ENCODE measurements at regions not wholly inside any gene's neighbourhood (a gene's known extent, or its start where the extent isn't known, plus 50 kb on each side); places are given as distances from the start of the nearest gene placed in this dataset.

DNA sequence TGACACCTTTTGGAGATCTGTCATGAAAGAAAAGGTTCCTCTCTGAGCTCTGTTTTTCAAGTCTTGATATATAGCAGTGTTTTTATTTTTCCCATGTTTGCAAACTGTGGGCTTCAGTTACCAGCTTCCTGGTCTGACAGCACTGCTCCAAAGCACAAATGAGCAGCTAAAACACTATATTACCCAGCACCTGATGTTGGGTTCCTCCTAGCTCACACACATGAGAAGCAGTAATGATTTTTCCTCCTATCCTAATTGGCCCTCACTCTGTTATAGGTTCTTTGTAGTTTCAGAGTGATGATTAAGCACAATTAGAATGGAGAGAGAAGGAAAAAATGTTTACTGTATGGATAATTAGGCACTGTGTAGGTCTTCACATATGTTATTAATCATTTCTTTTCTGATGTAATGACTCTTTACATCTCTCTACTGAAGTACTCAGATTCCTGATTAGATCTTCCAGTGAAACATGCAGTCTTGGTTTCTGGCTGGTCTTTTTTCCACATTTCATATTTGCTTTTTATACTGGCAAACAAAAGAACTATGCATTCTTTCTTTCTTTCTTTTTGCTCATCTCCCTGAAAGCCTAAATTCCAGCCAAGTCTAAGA, 939.7 kb downstream of the NSUN3 start:
- no peak overlapping the region for H3K4me3 ChIP-seq
- no peak overlapping the region for H3K27ac ChIP-seq
- no peaks in the 10 kb centered on the region for H3K27me3 ChIP-seq
- no peaks in the 10 kb centered on the region for H3K9me3 ChIP-seq
- TF ChIP-seq CTCF (IDR thresholded peaks at IDR 0.05) (no peak), POLR2A (IDR thresholded peaks at IDR 0.05) (no peak)
- DNase-seq, result no peak
- no peaks in the 10 kb centered on the region for H3K4me1 ChIP-seq
- H3K36me3 ChIP-seq, result no peaks in the 10 kb centered on the region

DNA sequence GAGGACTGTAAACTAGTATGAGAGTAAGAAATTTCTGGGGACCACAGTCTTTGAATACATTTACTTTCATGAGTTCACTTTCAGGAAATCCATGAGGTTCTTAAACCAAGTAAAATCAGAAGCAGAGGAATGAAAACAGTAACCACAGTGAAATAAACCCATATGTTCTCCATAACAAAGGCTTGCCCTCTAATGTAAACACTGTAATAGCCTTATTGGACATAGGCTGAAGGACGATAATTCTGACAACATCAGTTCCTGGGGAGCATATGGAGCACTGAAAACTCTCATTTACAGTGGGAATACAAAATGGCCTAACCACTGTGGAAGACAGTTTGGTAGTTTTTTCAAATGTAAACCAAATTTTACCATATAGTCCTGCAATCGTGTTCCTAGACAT, 965.8 kb downstream of the NSUN3 start:
- no peaks in the 10 kb centered on the region for H3K4me1 ChIP-seq
- DNase-seq, result no peak
- no peaks in the 10 kb centered on the region for H3K36me3 ChIP-seq
- H3K27ac ChIP-seq, result no peak overlapping the region
- TF ChIP-seq CTCF (IDR thresholded peaks at IDR 0.05) (no peak), POLR2A (IDR thresholded peaks at IDR 0.05) (no peak)
- H3K27me3 ChIP-seq, result no peaks in the 10 kb centered on the region
- no peaks in the 10 kb centered on the region for H3K9me3 ChIP-seq
- H3K4me3 ChIP-seq, result no peak overlapping the region

DNA sequence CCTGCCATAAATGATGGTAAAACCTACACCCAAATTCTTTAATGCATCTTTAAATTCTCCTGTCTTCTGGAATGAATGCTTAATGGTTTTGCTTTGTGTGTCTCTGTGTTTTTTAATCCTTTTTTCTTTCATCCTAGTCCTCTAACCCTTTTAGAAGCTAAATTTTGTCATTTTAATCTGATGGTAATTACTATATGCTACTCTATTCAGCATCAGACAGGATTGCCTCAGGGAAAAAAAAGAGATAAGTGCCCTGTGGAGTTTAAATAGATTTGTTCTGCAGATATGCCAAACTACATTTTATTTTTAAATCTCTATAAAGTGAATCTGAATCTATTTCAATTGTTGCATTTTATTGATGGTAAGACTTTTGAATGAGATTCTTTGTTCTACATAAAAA, 966.8 kb downstream of the NSUN3 start:
- Histone ChIP-seq H3K9me3 (no peaks in the 10 kb centered on the region), H3K27ac (no peak overlapping the region), H3K27me3 (no peaks in the 10 kb centered on the region), H3K4me1 (no peaks in the 10 kb centered on the region), H3K36me3 (no peaks in the 10 kb centered on the region), H3K4me3 (no peak overlapping the region)
- DNase-seq, result no peak
- TF ChIP-seq POLR2A (IDR thresholded peaks at IDR 0.05), result no peak
- no peak for TF ChIP-seq CTCF (IDR thresholded peaks at IDR 0.05)

GRCh38 chr3:95036526-95037021, 973.7 kb downstream of the NSUN3 start:
- H3K4me3 ChIP-seq, result no peak overlapping the region
- DNase-seq, result no peak
- TF ChIP-seq CTCF (IDR thresholded peaks at IDR 0.05) (no peak), POLR2A (IDR thresholded peaks at IDR 0.05) (no peak)
- no peaks in the 10 kb centered on the region for H3K27me3 ChIP-seq
- no peaks in the 10 kb centered on the region for H3K36me3 ChIP-seq
- no peaks in the 10 kb centered on the region for H3K9me3 ChIP-seq
- no peak overlapping the region for H3K27ac ChIP-seq
- no peaks in the 10 kb centered on the region for H3K4me1 ChIP-seq

GRCh38 chr3:95037097-95037496, 974.2 kb downstream of the NSUN3 start:
- H3K27me3 ChIP-seq, result no peaks in the 10 kb centered on the region
- TF ChIP-seq POLR2A (IDR thresholded peaks at IDR 0.05) (no peak), CTCF (IDR thresholded peaks at IDR 0.05) (no peak)
- no peak overlapping the region for H3K27ac ChIP-seq
- DNase-seq, result no peak
- H3K4me1 ChIP-seq, result no peaks in the 10 kb centered on the region
- H3K9me3 ChIP-seq, result no peaks in the 10 kb centered on the region
- H3K36me3 ChIP-seq, result no peaks in the 10 kb centered on the region
- H3K4me3 ChIP-seq, result no peak overlapping the region

DNA sequence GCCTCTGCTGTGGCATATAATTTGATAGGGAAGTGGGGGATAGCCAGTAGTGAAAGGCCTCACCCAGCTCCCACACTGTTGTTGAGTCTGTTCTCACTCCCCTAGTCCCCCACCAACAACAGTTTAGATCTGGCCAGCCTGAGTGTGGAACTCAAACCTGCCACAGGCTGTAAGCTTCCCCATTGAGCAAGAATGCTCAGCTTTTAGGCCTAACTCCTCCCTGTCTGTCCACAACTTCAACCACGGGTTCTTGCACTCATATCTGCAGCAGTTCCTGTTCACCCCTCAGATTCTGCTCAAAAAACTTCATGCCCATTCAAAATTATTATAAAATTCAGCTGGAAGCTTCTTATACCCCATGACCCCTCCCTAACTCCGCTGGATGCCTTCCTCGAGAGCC, 975.1 kb downstream of the NSUN3 start:
- no peaks in the 10 kb centered on the region for H3K27me3 ChIP-seq

More for the DNA sequence above, 975.1 kb downstream of the NSUN3 start:
- Histone ChIP-seq H3K27ac (no peak overlapping the region), H3K9me3 (no peaks in the 10 kb centered on the region), H3K36me3 (no peaks in the 10 kb centered on the region), H3K4me3 (no peak overlapping the region), H3K4me1 (no peaks in the 10 kb centered on the region)
- DNase-seq, result no peak
- TF ChIP-seq CTCF (IDR thresholded peaks at IDR 0.05), result no peak
- no peak for TF ChIP-seq POLR2A (IDR thresholded peaks at IDR 0.05)
